H9 (cell line): ENCODE measurements at regions not wholly inside any gene's neighbourhood (a gene's known extent, or its start where the extent isn't known, plus 50 kb on each side); places are given as distances from the start of the nearest gene placed in this dataset.

ENCODE experiments used
- DNase-seq: peaks from one replicate; pipeline ENCODE4 v3.0.0-alpha.2; 2017
- H2AFZ ChIP-seq: one replicate; pipeline ENCODE4 v1.6.1; 2013; ENCODE audit warnings: mild to moderate bottlenecking, low read length, control low read depth, moderate library complexity
- H2AK5ac ChIP-seq: 2 replicates; pipeline ENCODE4 v1.6.1; 2013; ENCODE audit warnings: low read length, control low read depth, mixed read lengths; ENCODE audit not compliant: insufficient read length
- H2BK120ac ChIP-seq: one replicate; pipeline ENCODE4 v1.6.1; 2013; ENCODE audit warnings: low read depth, mild to moderate bottlenecking, low read length, control low read depth, inconsistent platforms; ENCODE audit not compliant: poor library complexity, severe bottlenecking
- H2BK12ac ChIP-seq: 2 replicates; pipeline ENCODE4 v1.6.1; 2013; ENCODE audit warnings: low read length, control low read depth, mixed read lengths, low read depth; ENCODE audit not compliant: insufficient read length
- H2BK15ac ChIP-seq: 2 replicates; pipeline ENCODE4 v1.6.1; 2013; ENCODE audit warnings: low read depth, low read length, control low read depth
- H2BK20ac ChIP-seq: one replicate; pipeline ENCODE4 v1.6.1; 2013; ENCODE audit warnings: low read depth, mild to moderate bottlenecking, low read length, control low read depth, inconsistent platforms; ENCODE audit not compliant: poor library complexity, severe bottlenecking
- H2BK5ac ChIP-seq: 2 replicates; pipeline ENCODE4 v1.6.1; 2013; ENCODE audit warnings: low read length, control low read depth, mixed read lengths; ENCODE audit not compliant: insufficient read length
- H3K14ac ChIP-seq: 2 replicates; pipeline ENCODE4 v1.6.1; 2013; ENCODE audit warnings: low read length, control low read depth; ENCODE audit not compliant: insufficient read depth
- H3K18ac ChIP-seq: 2 replicates; pipeline ENCODE4 v1.6.1; 2013; ENCODE audit warnings: low read depth, mild to moderate bottlenecking, mixed read lengths, low read length, control low read depth; ENCODE audit not compliant: insufficient read length
- H3K23ac ChIP-seq: 2 replicates; pipeline ENCODE4 v1.6.1; 2013; ENCODE audit warnings: low read length, control low read depth, mixed read lengths, low read depth; ENCODE audit not compliant: insufficient read length
- H3K23me2 ChIP-seq: 2 replicates; pipeline ENCODE4 v1.6.1; 2013; ENCODE audit warnings: low read depth, mild to moderate bottlenecking, mixed read lengths, low read length, control low read depth; ENCODE audit not compliant: insufficient read length, poor library complexity, severe bottlenecking
- H3K27ac ChIP-seq: 2 replicates; pipeline ENCODE4 v1.5.1; 2013; ENCODE audit warnings: low read length, control low read depth, mixed read lengths, low read depth; ENCODE audit not compliant: insufficient read length
- H3K27me3 ChIP-seq: 2 replicates; pipeline ENCODE4 v1.6.1; 2013; ENCODE audit warnings: low read length, control low read depth, inconsistent platforms; ENCODE audit not compliant: insufficient read depth
- H3K4ac ChIP-seq: 2 replicates; pipeline ENCODE4 v1.6.1; 2013; ENCODE audit warnings: low read depth, mild to moderate bottlenecking, control low read depth, inconsistent platforms, low read length, moderate library complexity
- H3K4me1 ChIP-seq: 2 replicates; pipeline ENCODE4 v1.6.1; 2013; ENCODE audit warnings: low read length, control low read depth, inconsistent platforms; ENCODE audit not compliant: insufficient read depth
- H3K4me2 ChIP-seq: 2 replicates; pipeline ENCODE4 v1.6.1; 2013; ENCODE audit warnings: low read length, control low read depth, mixed read lengths; ENCODE audit not compliant: insufficient read length, insufficient read depth
- H3K56ac ChIP-seq: 2 replicates; pipeline ENCODE4 v1.6.1; 2013; ENCODE audit warnings: low read depth, mild to moderate bottlenecking, mixed read lengths, low read length, control low read depth; ENCODE audit not compliant: insufficient read length
- H3K79me1 ChIP-seq: 2 replicates; pipeline ENCODE4 v1.6.1; 2013; ENCODE audit warnings: low read depth, mild to moderate bottlenecking, moderate library complexity, low read length, control low read depth, inconsistent platforms; ENCODE audit not compliant: insufficient read depth, poor library complexity, severe bottlenecking
- H3K79me2 ChIP-seq: 2 replicates; pipeline ENCODE4 v1.6.1; 2013; ENCODE audit warnings: low read length, control low read depth, inconsistent platforms; ENCODE audit not compliant: insufficient read depth
- H3K9ac ChIP-seq: 2 replicates; pipeline ENCODE4 v1.6.1; 2013; ENCODE audit warnings: low read length, control low read depth, mixed read lengths; ENCODE audit not compliant: insufficient read length; ENCODE audit errors: extremely low read depth
- H3K9me3 ChIP-seq: one replicate; pipeline ENCODE4 v1.6.1; 2013; ENCODE audit warnings: low read depth, low read length, inconsistent platforms; ENCODE audit not compliant: control insufficient read depth
- H3T11ph ChIP-seq: one replicate; pipeline ENCODE4 v1.6.1; 2013; ENCODE audit warnings: mild to moderate bottlenecking, low read length, control low read depth, inconsistent platforms
- H4K20me1 ChIP-seq: one replicate; pipeline ENCODE4 v1.6.1; 2013; ENCODE audit not compliant: control insufficient read depth, insufficient read length, insufficient read depth
- H4K5ac ChIP-seq: 2 replicates; pipeline ENCODE4 v1.6.1; 2013; ENCODE audit warnings: low read depth, mild to moderate bottlenecking, mixed read lengths, low read length, control low read depth; ENCODE audit not compliant: insufficient read length
- H4K8ac ChIP-seq: replicated peaks from 2 replicates; pipeline ENCODE4 v1.6.1; 2013; ENCODE audit warnings: low read length, control low read depth, mixed read lengths, low read depth; ENCODE audit not compliant: insufficient read length
- H4K91ac ChIP-seq: 2 replicates; pipeline ENCODE4 v1.6.1; 2013; ENCODE audit warnings: low read depth, mild to moderate bottlenecking, moderate library complexity, mixed read lengths, low read length, control low read depth; ENCODE audit not compliant: insufficient read length
- H3K27ac Mint-ChIP-seq, 3 experiments: 2 replicates in 2 of 3; 3 replicates in 1 of 3; pipeline ENCODE4 v1.8.0; 2020 to 2021; ENCODE audit warnings: mixed read lengths in 3 of 3, mild to moderate bottlenecking in 1 of 3, moderate library complexity in 1 of 3
- H3K27me3 Mint-ChIP-seq: 2 replicates; pipeline ENCODE4 v1.8.0; 2021; ENCODE audit warnings: low read depth, mild to moderate bottlenecking, moderate library complexity, mixed read lengths
- H3K36me3 Mint-ChIP-seq, 3 experiments: 2 replicates in 2 of 3; 3 replicates in 1 of 3; pipeline ENCODE4 v1.8.0; 2020 to 2021; ENCODE audit warnings: low read depth in 3 of 3, mixed read lengths in 3 of 3; ENCODE audit not compliant: insufficient read depth in 1 of 3
- H3K4me1 Mint-ChIP-seq, 2 experiments: 2 replicates each; pipeline ENCODE4 v1.8.0; 2020; ENCODE audit warnings: mixed read lengths in 2 of 2
- H3K4me3 Mint-ChIP-seq, 2 experiments: 2 replicates in 1 of 2; 3 replicates in 1 of 2; pipeline ENCODE4 v1.8.0; 2020 to 2021; ENCODE audit warnings: mild to moderate bottlenecking in 2 of 2, mixed read lengths in 2 of 2, moderate library complexity in 1 of 2
- H3K9me3 Mint-ChIP-seq, 2 experiments: 2 replicates in 1 of 2; 3 replicates in 1 of 2; pipeline ENCODE4 v1.8.0; 2020; ENCODE audit warnings: mild to moderate bottlenecking in 2 of 2, mixed read lengths in 2 of 2, moderate library complexity in 1 of 2
- WGBS: extraction: QIAGEN DNeasy Blood & Tissue Kit; methylation state at CpG from one replicate; pipeline ENCODE4 v1.1.7; 2013; ENCODE audit warnings: missing lambda C conversion rate, low lambda C conversion rate, mixed read lengths; ENCODE audit not compliant: insufficient read length; ENCODE audit errors: extremely low coverage; 5-methylcytosine and 5-hydroxymethylcytosine counted together
- TF ChIP-seq, protein P1 (sequence below): fragments of 200-600 bp; sonication (generic); conservative IDR thresholded peaks from 3 replicates; pipeline ENCODE4 v1.8.0; 2021; ENCODE audit warnings: antibody characterized with exemption, mild to moderate bottlenecking

DNA sequence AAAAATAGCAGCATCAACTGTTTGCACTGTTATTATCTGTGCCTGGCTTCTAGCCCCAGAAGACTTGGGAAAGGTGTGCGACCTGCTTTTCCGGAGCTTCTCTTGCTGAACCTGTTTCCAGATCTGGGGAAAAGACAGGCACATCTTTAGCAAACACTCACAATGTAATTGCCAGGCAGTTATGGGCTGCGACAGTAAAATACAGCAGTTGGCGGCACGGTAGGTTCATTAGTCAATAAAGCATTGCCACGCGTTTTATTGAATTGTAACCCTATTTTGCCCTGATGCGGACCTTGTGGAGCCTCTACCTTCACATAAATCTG is 223.7 kb upstream of the TSHZ3 start:
- Histone ChIP-seq H3K79me1 (no peaks in the 10 kb centered on the region), H2BK15ac (no peak overlapping the region), H3T11ph (no peak overlapping the region), H2BK5ac (no peak overlapping the region), H2BK20ac (no peak overlapping the region), H3K18ac (no peak overlapping the region), H4K8ac (no peak overlapping the region), H3K9me3 (no peaks in the 10 kb centered on the region), H3K27ac (no peak overlapping the region), H3K56ac (no peak overlapping the region), H3K14ac (no peak overlapping the region), H3K4ac (no peak overlapping the region), H2AK5ac (no peak overlapping the region), H3K23ac (no peak overlapping the region), H3K4me2 (no peak overlapping the region), H2AFZ (no peak overlapping the region), H4K91ac (no peak overlapping the region), H4K5ac (no peak overlapping the region), H2BK12ac (no peak overlapping the region), H4K20me1 (no peaks in the 10 kb centered on the region), H3K79me2 (no peaks in the 10 kb centered on the region), H3K4me1 (no peaks in the 10 kb centered on the region; the same call in 1 of the 2 replicates), H2BK120ac (no peak overlapping the region), H3K9ac (no peak overlapping the region), H3K23me2 (no peaks in the 10 kb centered on the region), H3K27me3 (no peaks in the 10 kb centered on the region)
- WGBS, result no CpG with 5 or more reads among the region's 8 CpGs
- Mint-ChIP-seq H3K9me3 (no peaks in the 10 kb centered on the region; a peak in 1 of 5 replicates), H3K27me3 (no peaks in the 10 kb centered on the region), H3K4me3 (no peak overlapping the region), H3K27ac (no peak overlapping the region), H3K36me3 (no peaks in the 10 kb centered on the region), H3K4me1 (peaks cover 18 to 21% of the 10 kb centered on the region in 2 experiments)
- TF ChIP-seq, protein P1, sequence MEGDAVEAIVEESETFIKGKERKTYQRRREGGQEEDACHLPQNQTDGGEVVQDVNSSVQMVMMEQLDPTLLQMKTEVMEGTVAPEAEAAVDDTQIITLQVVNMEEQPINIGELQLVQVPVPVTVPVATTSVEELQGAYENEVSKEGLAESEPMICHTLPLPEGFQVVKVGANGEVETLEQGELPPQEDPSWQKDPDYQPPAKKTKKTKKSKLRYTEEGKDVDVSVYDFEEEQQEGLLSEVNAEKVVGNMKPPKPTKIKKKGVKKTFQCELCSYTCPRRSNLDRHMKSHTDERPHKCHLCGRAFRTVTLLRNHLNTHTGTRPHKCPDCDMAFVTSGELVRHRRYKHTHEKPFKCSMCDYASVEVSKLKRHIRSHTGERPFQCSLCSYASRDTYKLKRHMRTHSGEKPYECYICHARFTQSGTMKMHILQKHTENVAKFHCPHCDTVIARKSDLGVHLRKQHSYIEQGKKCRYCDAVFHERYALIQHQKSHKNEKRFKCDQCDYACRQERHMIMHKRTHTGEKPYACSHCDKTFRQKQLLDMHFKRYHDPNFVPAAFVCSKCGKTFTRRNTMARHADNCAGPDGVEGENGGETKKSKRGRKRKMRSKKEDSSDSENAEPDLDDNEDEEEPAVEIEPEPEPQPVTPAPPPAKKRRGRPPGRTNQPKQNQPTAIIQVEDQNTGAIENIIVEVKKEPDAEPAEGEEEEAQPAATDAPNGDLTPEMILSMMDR, result no peak
- no peak for DNase-seq
